Fibroblast of lung (primary cell): ENCODE measurements at regions not wholly inside any gene's neighbourhood (a gene's known extent, or its start where the extent isn't known, plus 50 kb on each side); places are given as distances from the start of the nearest gene placed in this dataset.

ENCODE experiments used
- DNase-seq, 2 donors: peaks; one replicate each; pipeline versions ENCODE4 v3.0.0 to v3.0.0-alpha.2; 2010; ENCODE audit warnings: low read depth in 2 of 2
- H2AFZ ChIP-seq: 2 replicates; pipeline ENCODE4 v1.5.1; 2012; ENCODE audit warnings: low read length, control low read depth, inconsistent platforms
- H3K27ac ChIP-seq: 2 replicates; pipeline ENCODE4 v1.5.1; 2011; ENCODE audit warnings: low read length, control low read depth; ENCODE audit not compliant: insufficient read depth
- H3K27me3 ChIP-seq: 2 replicates; pipeline ENCODE4 v1.5.1; 2011; ENCODE audit warnings: mild to moderate bottlenecking, low read length; ENCODE audit not compliant: control insufficient read depth, insufficient read depth
- H3K36me3 ChIP-seq: 2 replicates; pipeline ENCODE4 v1.5.1; 2011; ENCODE audit warnings: low read length; ENCODE audit not compliant: control insufficient read depth, insufficient read depth
- H3K4me1 ChIP-seq: 2 replicates; pipeline ENCODE4 v1.5.1; 2011; ENCODE audit warnings: low read length; ENCODE audit not compliant: control insufficient read depth, insufficient read depth; ENCODE audit errors: extremely low read depth
- H3K4me2 ChIP-seq: 2 replicates; pipeline ENCODE4 v1.5.1; 2011; ENCODE audit warnings: low read length, control low read depth; ENCODE audit not compliant: insufficient read depth; ENCODE audit errors: extremely low read depth
- H3K4me3 ChIP-seq, 4 experiments: fragments of 200-600 bp in 1 of 4; sonication (generic) in 1 of 4; replicated peaks in 1 of 4; 2 replicates each; pipeline ENCODE4 v1.5.1; 2011 to 2016; ENCODE audit warnings: low read length in 4 of 4, low read depth in 3 of 4, mild to moderate bottlenecking in 3 of 4, control low read depth in 2 of 4, inconsistent platforms in 1 of 4, mixed read lengths in 1 of 4; ENCODE audit not compliant: insufficient read depth in 1 of 4; ENCODE audit errors: control extremely low read depth in 1 of 4
- H3K79me2 ChIP-seq: 2 replicates; pipeline ENCODE4 v1.5.1; 2012; ENCODE audit warnings: mild to moderate bottlenecking, low read length, inconsistent platforms; ENCODE audit not compliant: control insufficient read depth, insufficient read depth
- H3K9ac ChIP-seq: 2 replicates; pipeline ENCODE4 v1.5.1; 2011; ENCODE audit warnings: mild to moderate bottlenecking, low read length, control low read depth; ENCODE audit not compliant: insufficient read depth
- H3K9me3 ChIP-seq: 2 replicates; pipeline ENCODE4 v1.5.1; 2012; ENCODE audit warnings: low read depth, low read length; ENCODE audit not compliant: control insufficient read depth, insufficient read depth
- H4K20me1 ChIP-seq: 2 replicates; pipeline ENCODE4 v1.5.1; 2011; ENCODE audit warnings: low read length; ENCODE audit not compliant: control insufficient read depth, insufficient read depth; ENCODE audit errors: extremely low read depth
- EZH2 ChIP-seq: IDR thresholded peaks from 2 replicates; pipeline ENCODE4 v1.5.1; 2012; ENCODE audit warnings: low read length, control low read depth, mild to moderate bottlenecking; ENCODE audit errors: missing control alignments
- TF ChIP-seq, protein P1 (sequence below), 2 donors: IDR thresholded peaks in 1 of 2; conservative IDR thresholded peaks in 1 of 2; 1 replicate in 1 of 2; 2 replicates in 1 of 2; pipeline ENCODE4 v1.5.1; 2011 to 2012; ENCODE audit warnings: low read length in 2 of 2, control low read depth in 1 of 2, inconsistent platforms in 1 of 2, low read depth in 1 of 2, mild to moderate bottlenecking in 1 of 2

DNA sequence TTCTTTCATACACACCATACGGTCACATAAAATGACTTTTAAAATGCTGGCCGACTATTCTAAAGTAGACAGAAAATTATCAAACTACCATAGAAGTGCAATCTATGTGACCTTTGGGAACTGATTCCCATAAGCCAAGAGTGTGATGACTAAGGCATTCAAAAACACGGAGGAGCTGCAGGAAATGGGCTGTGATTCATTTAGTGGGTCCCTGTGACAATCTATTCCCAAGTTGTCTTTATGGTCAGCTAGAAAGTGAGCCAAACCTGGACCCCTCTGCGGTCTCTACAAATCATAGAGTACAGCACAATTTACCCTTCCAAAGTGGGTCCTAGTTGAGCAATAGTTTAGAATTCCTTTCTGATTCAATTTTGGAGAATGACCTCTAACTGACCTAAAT lies 251.5 kb upstream of the CBLB start:
- H3K27me3 ChIP-seq = no peaks in the 10 kb centered on the region
- no peak overlapping the region for H3K9ac ChIP-seq
- H2AFZ ChIP-seq = no peak overlapping the region
- H3K4me3 ChIP-seq = no peak overlapping the region
- H3K4me1 ChIP-seq = peaks cover 4% of the 10 kb centered on the region
- H4K20me1 ChIP-seq = no peaks in the 10 kb centered on the region
- H3K4me2 ChIP-seq = no peak overlapping the region
- no peaks in the 10 kb centered on the region for H3K9me3 ChIP-seq
- DNase-seq = peak; percentile 17 to 76
- no peaks in the 10 kb centered on the region for H3K79me2 ChIP-seq
- TF ChIP-seq, protein P1, sequence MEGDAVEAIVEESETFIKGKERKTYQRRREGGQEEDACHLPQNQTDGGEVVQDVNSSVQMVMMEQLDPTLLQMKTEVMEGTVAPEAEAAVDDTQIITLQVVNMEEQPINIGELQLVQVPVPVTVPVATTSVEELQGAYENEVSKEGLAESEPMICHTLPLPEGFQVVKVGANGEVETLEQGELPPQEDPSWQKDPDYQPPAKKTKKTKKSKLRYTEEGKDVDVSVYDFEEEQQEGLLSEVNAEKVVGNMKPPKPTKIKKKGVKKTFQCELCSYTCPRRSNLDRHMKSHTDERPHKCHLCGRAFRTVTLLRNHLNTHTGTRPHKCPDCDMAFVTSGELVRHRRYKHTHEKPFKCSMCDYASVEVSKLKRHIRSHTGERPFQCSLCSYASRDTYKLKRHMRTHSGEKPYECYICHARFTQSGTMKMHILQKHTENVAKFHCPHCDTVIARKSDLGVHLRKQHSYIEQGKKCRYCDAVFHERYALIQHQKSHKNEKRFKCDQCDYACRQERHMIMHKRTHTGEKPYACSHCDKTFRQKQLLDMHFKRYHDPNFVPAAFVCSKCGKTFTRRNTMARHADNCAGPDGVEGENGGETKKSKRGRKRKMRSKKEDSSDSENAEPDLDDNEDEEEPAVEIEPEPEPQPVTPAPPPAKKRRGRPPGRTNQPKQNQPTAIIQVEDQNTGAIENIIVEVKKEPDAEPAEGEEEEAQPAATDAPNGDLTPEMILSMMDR (conservative IDR thresholded peaks at IDR 0.05 in 1 of 2, IDR thresholded peaks at IDR 0.05 in 1 of 2; ENCODE audit: low read depth in 1 of 2, low read length in 2 of 2) = no peak
- TF ChIP-seq EZH2 = no peak
- H3K36me3 ChIP-seq = no peaks in the 10 kb centered on the region
- H3K27ac ChIP-seq = peak overlapping the region; percentile 15

DNA sequence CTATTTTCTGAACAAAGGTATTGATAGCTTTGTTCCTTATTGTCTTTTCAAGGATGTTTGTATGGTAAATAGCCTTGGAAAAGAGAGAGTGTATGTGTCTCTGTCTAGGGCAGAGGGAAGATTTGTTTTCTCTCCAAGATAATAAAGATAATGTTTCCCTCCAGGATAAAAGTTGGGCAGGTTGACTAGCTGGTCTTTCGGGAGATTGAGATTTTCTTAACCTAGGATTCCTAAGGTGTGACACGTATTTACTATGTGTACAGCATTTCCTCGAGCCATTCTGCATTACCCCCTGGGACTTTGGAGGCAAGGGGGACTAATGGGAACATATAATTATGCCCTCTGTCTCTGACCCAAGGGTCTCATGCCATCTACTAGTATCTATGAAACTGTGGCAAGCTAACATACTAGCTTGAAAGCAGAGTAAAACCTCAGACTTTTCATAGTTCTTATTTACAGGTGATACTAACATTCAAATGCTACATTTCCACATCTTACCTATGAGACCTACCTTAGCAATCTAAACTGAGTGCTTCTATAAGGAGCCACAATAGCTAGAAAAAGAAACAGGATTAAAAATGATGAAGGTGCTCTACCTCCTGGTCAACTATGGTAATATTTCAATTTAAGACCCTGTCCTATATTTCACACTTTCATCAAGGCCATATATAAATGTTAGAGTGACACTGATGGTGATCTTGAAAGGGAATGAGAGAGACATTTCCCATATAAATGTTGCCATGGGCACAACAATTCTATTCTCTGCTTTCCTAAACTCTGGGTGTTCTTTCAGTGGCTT lies 252.9 kb upstream of the CBLB start:
- DNase-seq = no peak
- Histone ChIP-seq H3K4me1 (peaks cover 4% of the 10 kb centered on the region), H3K4me3 (no peak overlapping the region), H3K79me2 (no peaks in the 10 kb centered on the region), H3K9ac (no peak overlapping the region), H3K4me2 (no peak overlapping the region), H3K27me3 (no peaks in the 10 kb centered on the region), H4K20me1 (no peaks in the 10 kb centered on the region), H2AFZ (no peak overlapping the region), H3K9me3 (no peaks in the 10 kb centered on the region), H3K27ac (no peak overlapping the region), H3K36me3 (no peaks in the 10 kb centered on the region)
- no peak for TF ChIP-seq EZH2
- TF ChIP-seq, protein P1 (conservative IDR thresholded peaks at IDR 0.05 in 1 of 2, IDR thresholded peaks at IDR 0.05 in 1 of 2; ENCODE audit: low read depth in 1 of 2, low read length in 2 of 2) = no peak

DNA sequence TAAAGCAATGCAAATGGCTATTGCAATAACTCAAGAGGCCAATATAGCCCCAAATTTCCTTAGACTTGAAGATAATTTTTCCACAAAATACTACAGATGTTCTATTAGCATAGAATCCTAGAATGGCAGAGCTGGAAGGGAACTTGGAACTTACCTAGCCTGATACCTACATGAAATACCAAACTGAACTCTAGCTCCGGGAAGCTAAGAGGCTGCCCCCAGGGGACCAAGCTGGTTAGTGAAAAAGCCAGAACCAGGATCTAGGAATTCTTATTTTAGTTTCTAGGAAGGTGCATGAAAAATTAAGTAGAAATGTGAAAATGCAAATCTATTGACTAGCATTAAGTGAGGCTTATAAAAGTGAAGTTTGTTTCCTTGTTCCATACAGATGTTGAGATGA lies 256.0 kb upstream of the CBLB start:
- H3K27ac ChIP-seq = no peak overlapping the region
- no peaks in the 10 kb centered on the region for H3K36me3 ChIP-seq
- H3K9ac ChIP-seq = no peak overlapping the region
- H3K9me3 ChIP-seq = no peaks in the 10 kb centered on the region
- no peak for DNase-seq
- no peaks in the 10 kb centered on the region for H3K27me3 ChIP-seq
- H3K4me2 ChIP-seq = no peak overlapping the region
- H3K79me2 ChIP-seq = no peaks in the 10 kb centered on the region
- TF ChIP-seq, protein P1 (conservative IDR thresholded peaks at IDR 0.05 in 1 of 2, IDR thresholded peaks at IDR 0.05 in 1 of 2; ENCODE audit: low read depth in 1 of 2, low read length in 2 of 2) = no peak
- TF ChIP-seq EZH2 = no peak
- H3K4me1 ChIP-seq = peaks cover 4% of the 10 kb centered on the region
- no peak overlapping the region for H2AFZ ChIP-seq
- no peaks in the 10 kb centered on the region for H4K20me1 ChIP-seq
- no peak overlapping the region for H3K4me3 ChIP-seq
